DMS79 treated with DMSO at 0.1 percent for 48 hours (cell line): ENCODE measurements at regions not wholly inside any gene's neighbourhood (a gene's known extent, or its start where the extent isn't known, plus 50 kb on each side); places are given as distances from the start of the nearest gene placed in this dataset.

Experiments used
- DNase-seq: peaks from one replicate; lab custom pipeline; 2025; lab: John Stamatoyannopoulos, UW

GRCh38 chr7:81648716-81649115, 121.1 kb downstream of the HGF start:
- no peak for DNase-seq

- no peak for DNase-seq
Observed at GRCh38 chr7:81645435-81645834, 124.4 kb downstream of the HGF start.

GRCh38 chr7:81641873-81642272, 128.0 kb downstream of the HGF start:
- DNase-seq, result no peak

- DNase-seq, result no peak
Observed at GRCh38 chr7:81638198-81638597, 131.6 kb downstream of the HGF start.

- DNase-seq, result no peak
Observed at GRCh38 chr7:81637534-81637933, 132.3 kb downstream of the HGF start.

- DNase-seq, result no peak
Observed at GRCh38 chr7:81632418-81632817, 137.4 kb downstream of the HGF start.

GRCh38 chr7:81630600-81630999, 139.2 kb downstream of the HGF start:
- no peak for DNase-seq

GRCh38 chr7:81629702-81630101, 140.1 kb downstream of the HGF start:
- no peak for DNase-seq

- no peak for DNase-seq
Observed at GRCh38 chr7:81628951-81629350, 140.9 kb downstream of the HGF start.

- DNase-seq, result no peak
Observed at GRCh38 chr7:81627536-81628287, 142.1 kb downstream of the HGF start.

GRCh38 chr7:81626008-81626407, 143.8 kb downstream of the HGF start:
- no peak for DNase-seq

GRCh38 chr7:81624650-81625631, 144.9 kb downstream of the HGF start:
- DNase-seq, result no peak

GRCh38 chr7:81624021-81624592, 145.7 kb downstream of the HGF start:
- no peak for DNase-seq

GRCh38 chr7:81623251-81623855, 146.5 kb downstream of the HGF start:
- no peak for DNase-seq

- no peak for DNase-seq
Observed at GRCh38 chr7:81621893-81622292, 148.0 kb downstream of the HGF start.

GRCh38 chr7:81618396-81619014, 151.3 kb downstream of the HGF start:
- no peak for DNase-seq

- DNase-seq, result no peak
Observed at GRCh38 chr7:81616951-81617350, 152.9 kb downstream of the HGF start.

GRCh38 chr7:81611805-81612204, 158.0 kb downstream of the HGF start:
- no peak for DNase-seq

GRCh38 chr7:81611040-81611439, 158.8 kb downstream of the HGF start:
- DNase-seq, result no peak

- no peak for DNase-seq
Observed at GRCh38 chr7:81608748-81609382, 161.0 kb downstream of the HGF start.

- DNase-seq, result no peak
Observed at GRCh38 chr7:81607987-81608386, 161.9 kb downstream of the HGF start.
